Vagina (tissue), 2 donors: ENCODE measurements at regions not wholly inside any gene's neighbourhood (a gene's known extent, or its start where the extent isn't known, plus 50 kb on each side); places are given as distances from the start of the nearest gene placed in this dataset.

Experiments
- POLR2A ChIP-seq, 2 donors: fragments of 450-650 bp; IDR thresholded peaks; one replicate each; pipeline ENCODE4 v1.6.1; 2017; ENCODE audit warnings: antibody characterized with exemption in 2 of 2, mild to moderate bottlenecking in 2 of 2, moderate library complexity in 2 of 2
- POLR2AphosphoS5 ChIP-seq, 2 donors: sonication (generic); formaldehyde crosslinking; IDR thresholded peaks; one replicate each; pipeline ENCODE4 v1.9.0; 2017; ENCODE audit warnings: antibody characterized with exemption in 2 of 2, mild to moderate bottlenecking in 2 of 2, low read depth in 1 of 2; ENCODE audit not compliant: insufficient read depth in 1 of 2
- TF ChIP-seq, protein P1 (sequence below), 3 experiments: fragments of 450-650 bp in 2 of 3; fragments of 200-600 bp in 1 of 3; sonication (generic) in 1 of 3; IDR thresholded peaks; one replicate each; pipeline ENCODE4 v1.5.1; 2017 to 2019; ENCODE audit warnings: antibody characterized with exemption in 3 of 3, mild to moderate bottlenecking in 2 of 3, moderate library complexity in 2 of 3

DNA sequence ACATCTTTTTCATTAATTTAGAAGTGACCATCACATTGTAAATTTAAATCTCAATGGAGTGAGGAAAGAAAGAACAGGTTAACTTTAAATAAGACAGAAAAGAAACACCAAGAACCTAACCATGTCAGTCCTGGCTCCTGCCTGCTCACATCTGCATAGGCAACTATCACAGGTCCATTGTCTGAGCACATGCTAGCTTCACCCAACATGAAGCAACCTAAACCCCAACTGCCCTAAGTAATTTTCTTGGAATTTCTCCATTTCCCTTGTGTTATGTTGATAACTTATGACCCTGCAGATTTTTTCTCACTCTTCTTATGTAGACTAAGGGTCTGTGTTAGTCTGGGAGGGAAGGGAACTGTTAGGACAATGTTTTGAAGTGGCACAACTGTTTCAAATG is 2205.8 kb upstream of the ACO1 start:
- TF ChIP-seq, protein P1, sequence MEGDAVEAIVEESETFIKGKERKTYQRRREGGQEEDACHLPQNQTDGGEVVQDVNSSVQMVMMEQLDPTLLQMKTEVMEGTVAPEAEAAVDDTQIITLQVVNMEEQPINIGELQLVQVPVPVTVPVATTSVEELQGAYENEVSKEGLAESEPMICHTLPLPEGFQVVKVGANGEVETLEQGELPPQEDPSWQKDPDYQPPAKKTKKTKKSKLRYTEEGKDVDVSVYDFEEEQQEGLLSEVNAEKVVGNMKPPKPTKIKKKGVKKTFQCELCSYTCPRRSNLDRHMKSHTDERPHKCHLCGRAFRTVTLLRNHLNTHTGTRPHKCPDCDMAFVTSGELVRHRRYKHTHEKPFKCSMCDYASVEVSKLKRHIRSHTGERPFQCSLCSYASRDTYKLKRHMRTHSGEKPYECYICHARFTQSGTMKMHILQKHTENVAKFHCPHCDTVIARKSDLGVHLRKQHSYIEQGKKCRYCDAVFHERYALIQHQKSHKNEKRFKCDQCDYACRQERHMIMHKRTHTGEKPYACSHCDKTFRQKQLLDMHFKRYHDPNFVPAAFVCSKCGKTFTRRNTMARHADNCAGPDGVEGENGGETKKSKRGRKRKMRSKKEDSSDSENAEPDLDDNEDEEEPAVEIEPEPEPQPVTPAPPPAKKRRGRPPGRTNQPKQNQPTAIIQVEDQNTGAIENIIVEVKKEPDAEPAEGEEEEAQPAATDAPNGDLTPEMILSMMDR (IDR thresholded peaks at IDR 0.05) = no peak
- TF ChIP-seq POLR2A (IDR thresholded peaks at IDR 0.05) = no peak
- TF ChIP-seq POLR2AphosphoS5 (IDR thresholded peaks at IDR 0.05; ENCODE audit: insufficient read depth in 1 of 2, low read depth in 1 of 2) = no peak
